Stimulated activated CD4-positive, alpha-beta T cell treated with anti-CD3 and anti-CD28 coated beads, Interleukin-4, amount 100 ng/mL, for 48 hours (primary cell): ENCODE measurements at regions not wholly inside any gene's neighbourhood (a gene's known extent, or its start where the extent isn't known, plus 50 kb on each side); places are given as distances from the start of the nearest gene placed in this dataset.
"Not testable (repeated sequence)": the region's sequence is repeated elsewhere in the genome, so short reads cannot be mapped to it uniquely, and the experiment has no call there.

Experiments used
- DNase-seq, 2 donors: peaks; one replicate each; pipeline ENCODE4 v3.0.0-alpha.2; 2020; ENCODE audit warnings: low read depth in 2 of 2

DNA sequence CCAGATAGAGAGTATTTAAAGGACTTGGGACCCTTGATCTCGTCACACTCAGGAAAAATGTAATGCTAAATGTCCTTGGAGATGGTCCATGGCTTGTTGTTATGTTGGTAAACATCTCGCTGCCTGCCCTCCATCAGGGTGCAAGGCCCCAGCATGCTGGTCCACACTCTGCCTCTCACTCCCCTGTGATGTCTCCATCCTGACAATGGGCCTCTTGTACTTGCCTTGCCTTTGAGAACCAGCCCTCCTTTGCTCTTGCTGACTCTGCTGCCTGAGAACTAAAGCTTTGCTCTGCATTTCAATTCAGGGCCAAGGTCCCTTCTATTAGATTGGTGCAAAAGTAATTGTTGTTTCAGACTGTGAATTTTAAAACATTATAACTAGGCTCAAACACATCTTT, 131.0 kb upstream of the LMNTD1 start:
- no peak for DNase-seq

DNA sequence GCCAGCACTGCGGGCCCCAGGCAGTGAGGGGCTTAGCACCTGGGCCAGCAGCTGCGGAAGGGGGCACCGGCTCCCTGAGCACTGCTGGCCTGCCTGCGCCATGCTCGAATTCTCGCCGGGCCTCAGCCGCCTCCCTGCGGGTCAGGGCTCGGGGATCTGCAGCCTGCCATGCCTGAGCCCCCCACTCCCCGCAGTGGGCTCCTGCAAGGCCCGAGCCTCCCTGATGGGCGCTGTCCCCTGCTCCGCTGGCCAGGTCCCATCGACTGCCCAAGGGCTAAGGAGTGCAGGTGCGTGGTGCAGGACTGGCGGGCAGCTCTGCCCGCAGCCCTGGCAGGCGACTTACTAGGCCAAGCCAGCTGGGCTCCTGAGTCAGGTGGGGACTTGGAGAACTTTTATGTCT, 133.3 kb upstream of the LMNTD1 start:
- no peak for DNase-seq

DNA sequence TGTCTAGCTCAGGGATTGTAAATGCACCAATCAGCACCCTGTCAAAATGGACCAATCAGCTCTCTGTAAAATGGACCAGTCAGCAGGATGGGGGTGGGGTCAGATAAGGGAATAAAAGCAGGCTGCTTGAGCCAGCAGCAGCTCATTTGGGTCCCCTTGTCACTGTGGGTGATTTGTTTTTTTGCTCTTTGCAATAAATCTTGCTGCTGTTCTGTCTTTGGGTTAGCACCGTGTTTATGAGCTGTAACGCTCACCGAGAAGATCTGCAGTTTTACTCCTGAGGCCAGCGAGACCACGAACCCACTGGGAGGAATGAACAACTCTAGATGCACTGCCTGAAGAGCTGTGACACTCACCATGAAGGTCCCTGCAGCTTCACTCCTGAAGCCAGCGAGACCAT, 134.1 kb upstream of the LMNTD1 start:
- no peak for DNase-seq

DNA sequence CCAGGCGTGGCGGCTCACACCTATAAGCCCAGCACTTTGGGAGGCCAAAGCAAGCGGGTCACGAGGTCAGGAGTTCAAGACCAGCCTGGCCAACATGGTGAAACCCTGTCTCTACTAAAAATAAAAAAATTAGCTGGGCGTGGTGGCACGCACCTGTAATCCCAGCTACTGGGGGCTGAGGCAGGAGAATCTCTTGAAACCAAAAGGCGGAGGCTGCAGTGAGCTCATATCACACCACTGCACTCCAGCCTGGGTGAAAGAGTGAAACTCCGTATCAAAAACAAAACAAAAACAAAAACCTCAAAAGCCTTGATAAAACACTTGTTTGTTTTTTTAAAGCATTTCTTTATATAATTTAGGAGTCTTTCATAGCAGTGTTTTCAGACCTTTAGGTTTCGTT, 135.8 kb upstream of the LMNTD1 start:
- DNase-seq: not testable (repeated sequence)

DNA sequence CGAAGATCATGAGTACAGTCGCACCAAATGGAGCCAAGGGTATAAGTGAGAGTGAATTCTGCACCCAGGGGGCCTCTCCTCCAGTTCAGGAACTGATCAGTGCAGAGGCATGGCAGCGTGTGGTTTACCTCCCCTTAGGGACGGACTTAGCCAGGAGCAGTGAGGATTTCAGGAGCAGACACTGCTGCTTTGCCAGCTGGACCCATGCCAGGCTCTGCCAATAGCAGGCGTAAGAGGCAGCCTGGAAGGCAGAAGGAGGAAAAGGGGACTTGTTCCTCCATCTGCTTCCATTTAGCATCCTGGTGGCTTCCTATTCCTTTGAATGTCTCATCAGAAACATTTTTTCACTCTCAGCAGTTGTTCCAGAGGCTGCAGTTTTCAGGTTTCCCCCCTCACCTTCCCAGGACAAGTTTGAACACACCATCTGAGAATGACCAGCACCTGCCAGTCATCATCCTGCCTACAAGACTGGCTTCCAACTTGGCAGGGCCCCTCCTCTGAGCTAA, 137.0 kb upstream of the LMNTD1 start:
- DNase-seq: no peak

DNA sequence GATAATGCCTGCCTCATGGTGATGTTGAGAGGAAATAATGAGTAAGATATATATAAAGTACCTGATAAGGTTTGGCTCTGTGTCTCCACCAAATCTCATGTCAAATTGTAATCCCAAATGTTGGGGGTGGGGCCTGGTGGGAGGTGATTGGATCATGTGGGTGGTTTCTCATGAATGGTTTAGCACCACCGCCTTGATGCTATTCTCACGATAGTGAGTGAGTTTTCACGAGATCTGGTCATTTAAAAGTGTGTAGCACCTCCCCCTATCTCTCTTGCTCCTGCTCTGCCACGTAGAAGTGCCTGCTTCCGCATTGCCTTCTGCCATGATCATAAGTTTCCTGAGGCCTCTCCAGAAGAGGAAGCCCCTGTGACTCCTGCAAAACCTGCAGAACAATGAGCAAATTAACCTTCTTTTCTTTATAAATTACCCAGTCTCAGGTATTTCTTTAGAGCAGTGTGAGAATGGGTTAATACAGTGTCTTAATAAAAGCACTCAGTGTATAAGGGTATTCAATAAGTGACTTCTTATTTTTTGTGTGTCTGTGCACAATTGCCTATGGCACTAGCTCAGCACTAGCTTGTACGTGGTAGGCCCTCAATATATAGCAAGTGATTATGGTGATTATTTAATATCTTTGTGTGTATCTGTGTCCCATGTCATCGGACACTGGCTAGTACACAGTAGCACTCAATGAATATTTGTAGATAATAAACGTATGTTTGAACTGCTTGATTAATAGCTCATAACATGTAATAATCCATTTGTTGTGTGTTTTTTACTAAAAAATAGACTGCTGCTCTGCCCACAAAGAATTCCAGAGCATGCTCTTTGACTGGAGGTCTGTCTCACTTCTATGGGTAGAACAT, 138.1 kb upstream of the LMNTD1 start:
- DNase-seq: no peak

DNA sequence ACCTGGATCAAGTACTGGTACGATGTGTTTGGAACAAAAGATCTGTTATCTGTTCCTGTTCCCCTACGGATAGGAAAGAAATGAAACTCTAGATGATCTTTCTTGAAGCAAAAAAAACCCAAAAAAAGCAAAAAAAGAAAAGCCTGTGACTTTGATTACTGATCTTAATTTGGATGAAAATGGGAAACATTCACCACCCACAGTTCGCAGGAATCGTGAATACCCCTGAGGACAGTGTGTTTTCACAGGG, 138.7 kb upstream of the LMNTD1 start:
- DNase-seq: no peak

DNA sequence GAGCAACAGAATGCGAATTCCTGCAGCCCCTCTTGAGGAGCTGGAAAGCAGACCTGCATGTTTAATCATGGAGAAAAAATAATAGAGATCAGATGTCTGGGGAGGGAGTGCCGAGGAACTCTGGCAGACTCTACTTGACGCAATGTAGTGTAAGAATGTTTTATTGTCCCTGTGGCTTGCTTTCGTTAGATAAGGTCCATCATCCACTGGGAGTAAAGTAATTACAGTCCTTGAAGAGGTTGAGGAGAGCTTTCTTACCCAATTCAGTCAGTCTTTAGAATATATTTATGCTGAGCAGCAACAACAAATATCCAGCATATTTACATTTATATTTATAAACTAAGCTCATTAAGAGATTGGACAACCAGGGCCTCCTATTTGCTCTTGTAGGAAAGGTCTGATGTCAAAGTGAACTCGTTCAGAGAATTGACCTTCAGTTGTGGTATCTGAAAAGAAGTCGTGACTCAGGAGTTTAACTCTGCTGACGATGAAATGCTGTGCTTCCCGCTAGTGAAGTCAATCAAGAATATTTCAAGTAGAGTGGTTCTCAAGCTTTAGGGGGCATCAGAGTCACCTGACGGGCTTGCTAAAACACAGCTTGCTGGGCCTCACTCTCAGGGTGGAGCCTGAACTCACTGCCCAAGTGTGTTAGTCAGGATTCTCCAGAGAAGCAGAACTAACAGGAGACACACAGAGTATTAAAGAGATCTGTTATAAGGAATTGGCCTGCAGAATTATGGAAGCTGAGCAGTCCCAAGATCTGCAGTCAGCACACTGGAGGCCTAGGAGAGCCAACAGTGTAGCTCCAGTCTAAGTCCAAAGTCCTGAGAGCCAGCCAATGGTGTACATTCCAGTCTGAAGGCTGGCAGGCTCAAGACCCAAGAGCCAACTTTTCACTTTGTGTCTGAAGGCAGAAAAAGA, 139.3 kb upstream of the LMNTD1 start:
- DNase-seq: no peak

DNA sequence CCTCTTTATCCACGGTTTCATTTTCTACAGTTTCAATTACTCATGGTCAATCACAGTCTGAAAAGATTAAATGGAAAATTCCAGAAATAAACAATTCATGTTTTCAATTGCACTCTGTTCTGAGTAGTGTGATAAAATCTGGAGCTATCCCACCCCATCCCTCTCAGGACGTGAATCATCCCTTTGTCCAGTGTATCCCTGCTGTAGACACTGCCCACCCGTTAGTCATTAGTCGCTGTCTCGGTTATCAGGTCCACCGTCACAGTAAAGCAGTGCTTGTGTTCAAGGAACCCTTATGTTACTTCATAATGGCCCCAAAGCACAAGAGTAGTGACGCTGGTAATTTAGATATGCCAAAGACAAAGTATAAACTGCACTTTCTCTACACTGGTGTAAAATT, 141.0 kb upstream of the LMNTD1 start:
- DNase-seq: no peak

DNA sequence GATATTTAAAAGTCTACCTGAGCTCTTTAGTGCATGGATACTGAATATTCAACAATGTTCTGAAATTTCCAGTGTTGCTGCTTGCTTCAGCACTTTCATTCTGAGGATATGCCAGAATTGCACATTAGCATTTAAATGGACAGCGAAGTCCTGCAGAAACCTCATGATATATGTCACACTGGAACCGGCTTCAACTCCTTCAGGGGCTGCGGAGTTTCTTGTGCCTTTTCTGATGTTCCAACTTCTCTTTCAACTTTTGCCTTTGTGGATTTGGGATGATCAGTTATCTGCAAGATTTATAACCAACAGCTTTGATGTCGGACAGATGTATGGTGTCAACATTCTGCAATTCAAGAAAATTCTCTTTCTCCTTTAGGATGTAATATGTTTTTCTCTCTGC, 142.5 kb upstream of the LMNTD1 start:
- no peak for DNase-seq

DNA sequence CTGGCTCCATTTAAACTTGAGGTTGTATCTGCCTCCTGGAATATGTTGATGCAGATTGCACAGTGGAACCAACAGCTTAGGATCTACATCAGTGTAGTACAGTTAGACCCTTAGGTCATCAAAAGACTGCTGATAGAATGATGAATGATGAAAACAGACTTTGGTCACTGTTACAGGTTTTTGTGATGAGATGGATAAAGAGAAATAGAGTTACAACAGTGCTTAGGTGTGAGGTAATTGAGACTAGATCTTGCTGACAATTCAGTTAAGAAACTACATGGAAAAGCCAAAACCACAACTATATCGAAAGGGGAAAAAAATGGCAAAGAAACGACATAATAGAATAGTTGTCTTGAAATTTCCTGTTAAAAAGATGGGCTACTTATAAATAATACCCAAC, 145.7 kb upstream of the LMNTD1 start:
- DNase-seq: no peak

DNA sequence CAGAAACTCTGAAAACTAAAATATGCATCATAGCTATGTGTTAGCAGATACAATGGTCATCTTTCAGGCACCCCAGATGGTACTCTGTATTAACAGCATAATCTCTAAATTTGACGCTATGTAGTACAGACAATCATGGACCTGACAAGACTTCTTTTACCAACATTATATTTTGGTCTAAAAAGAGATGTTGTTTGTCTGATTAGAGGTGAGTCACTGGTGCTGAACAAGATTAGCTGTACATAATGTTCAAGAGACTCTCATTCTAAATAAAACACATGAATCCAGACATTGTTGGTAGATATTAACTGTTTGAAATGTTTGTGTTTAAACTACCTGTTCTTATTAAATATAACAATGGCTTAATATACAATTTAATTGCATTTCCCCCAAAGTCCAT, 146.4 kb upstream of the LMNTD1 start:
- no peak for DNase-seq

DNA sequence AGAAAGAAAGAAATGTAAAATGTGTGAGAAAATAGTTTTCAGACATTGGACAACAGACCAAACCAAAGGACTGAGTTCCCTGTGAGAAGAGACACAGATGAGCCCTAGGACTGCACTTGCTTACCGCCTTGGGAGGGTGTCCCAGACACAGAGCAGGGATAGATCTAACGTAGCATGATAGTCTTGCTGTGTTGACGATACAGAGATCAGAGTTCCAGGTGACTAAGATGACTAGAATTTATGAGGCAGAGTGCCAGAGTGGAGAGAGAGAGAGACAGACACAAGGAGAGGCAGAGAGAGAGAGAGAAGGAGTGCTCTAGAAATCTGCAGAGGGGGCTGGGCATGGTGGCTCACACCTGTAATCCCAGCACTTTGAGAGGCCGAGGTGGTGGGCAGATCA, 148.2 kb upstream of the LMNTD1 start:
- no peak for DNase-seq

DNA sequence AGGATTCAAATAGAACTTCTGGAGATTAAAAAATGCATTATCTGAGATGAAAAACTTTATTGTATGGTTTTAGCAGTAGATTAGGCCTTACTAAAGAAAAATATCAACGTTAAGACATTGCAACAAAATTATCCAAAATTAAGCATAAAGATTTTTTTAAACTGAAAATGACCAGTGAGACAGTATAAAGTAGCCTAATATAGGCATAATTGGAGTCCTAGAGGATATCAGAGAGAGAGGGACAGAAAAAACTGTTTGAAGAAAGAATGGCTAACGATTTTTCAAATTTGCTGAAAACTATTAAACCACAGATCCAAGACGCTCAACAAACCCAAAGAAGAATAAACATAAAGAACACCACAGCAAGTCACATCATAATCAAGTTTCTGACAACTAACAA, 149.5 kb upstream of the LMNTD1 start:
- no peak for DNase-seq

DNA sequence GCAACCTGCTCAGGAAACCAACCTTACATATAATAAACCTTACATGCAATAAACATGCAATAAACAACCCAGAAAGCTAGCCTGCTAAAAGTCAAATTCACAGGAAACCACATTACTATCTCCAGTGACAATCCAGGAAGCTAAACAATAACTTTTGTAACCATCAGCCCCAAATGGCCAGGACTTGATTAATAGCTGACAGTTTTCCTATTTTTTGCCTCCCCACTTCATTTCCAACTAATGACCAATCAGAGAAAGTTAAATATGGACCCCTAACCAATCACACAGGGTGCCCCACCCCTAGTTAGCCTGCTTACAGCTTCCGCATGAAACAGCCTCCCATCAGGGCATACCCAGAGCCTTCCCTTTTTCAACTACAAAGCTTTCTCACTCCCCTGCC, 152.2 kb upstream of the LMNTD1 start:
- DNase-seq: no peak

DNA sequence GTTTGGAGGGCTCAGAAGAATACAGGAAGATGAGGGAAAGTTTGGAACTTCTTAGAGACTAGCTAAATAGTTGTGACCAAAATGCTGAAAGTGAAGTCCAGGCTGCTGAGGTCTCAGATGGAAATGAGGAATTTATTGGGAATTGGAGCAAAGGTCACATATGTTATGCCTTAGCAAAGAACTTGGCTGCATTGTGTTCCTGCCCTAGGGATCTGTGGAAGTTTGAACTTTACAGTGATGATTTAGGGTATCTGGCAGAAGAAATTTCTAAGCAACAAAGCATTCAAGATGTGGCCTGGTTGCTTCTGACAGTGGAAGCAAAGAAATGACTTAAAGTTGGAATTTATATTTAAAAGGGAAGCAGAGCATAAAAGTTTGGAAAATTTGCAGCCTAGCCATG, 153.6 kb upstream of the LMNTD1 start:
- DNase-seq: not testable (repeated sequence)

DNA sequence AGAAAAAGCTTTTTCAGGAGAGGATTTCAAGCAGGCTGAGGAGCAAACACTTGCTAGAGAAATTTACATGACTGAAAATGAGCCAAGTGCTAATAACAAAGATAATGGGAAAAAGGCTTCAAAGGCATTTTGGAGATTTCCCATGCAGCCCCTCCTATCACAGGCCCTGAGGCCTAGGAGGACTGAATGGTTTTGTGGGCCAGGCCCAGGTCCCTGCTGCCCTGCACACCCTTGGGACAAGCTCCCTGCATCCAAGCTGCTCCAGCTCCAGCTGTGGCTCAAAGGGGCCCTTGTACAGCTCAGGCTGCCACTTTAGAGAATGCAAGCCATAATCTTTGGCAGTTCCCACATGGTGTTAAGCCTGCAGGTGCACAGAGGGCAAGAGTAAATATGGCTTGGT, 154.0 kb upstream of the LMNTD1 start:
- no peak for DNase-seq

DNA sequence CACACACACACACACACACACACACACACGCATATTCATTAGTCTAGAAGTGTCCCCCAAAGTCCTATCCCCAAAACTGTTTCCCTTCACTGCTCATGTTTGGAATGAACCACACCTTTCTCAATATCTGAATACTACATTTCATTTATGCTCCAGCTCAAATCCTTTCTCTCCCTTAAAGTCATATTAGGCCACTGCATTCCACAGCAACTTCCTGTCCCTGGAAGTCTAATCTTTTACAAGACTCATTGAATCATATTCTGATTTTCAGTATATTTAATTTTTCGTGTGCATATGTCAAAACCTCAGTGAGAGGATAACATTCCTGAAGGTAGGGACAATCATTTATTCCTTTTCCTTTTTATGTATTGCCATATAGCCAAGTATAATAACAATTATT, 155.6 kb upstream of the LMNTD1 start:
- no peak for DNase-seq

DNA sequence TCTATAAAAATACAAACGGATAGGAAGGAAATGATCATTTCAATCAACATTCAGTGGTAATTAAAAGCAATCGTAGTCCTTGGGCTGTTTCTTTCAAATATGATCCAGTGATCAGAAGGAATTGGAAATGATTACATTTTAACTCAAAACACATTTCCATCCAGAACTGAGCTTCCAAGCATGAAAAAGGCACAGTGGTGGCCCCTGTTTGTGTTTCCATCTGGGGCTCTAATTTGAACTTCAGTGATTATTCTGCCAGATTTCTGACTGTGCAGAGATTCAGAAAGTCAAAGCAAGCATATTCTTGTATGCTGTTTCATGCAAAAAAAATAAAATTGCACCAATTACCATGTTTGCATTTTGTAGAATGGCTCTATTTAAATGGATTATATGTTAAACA, 157.0 kb upstream of the LMNTD1 start:
- DNase-seq: no peak

DNA sequence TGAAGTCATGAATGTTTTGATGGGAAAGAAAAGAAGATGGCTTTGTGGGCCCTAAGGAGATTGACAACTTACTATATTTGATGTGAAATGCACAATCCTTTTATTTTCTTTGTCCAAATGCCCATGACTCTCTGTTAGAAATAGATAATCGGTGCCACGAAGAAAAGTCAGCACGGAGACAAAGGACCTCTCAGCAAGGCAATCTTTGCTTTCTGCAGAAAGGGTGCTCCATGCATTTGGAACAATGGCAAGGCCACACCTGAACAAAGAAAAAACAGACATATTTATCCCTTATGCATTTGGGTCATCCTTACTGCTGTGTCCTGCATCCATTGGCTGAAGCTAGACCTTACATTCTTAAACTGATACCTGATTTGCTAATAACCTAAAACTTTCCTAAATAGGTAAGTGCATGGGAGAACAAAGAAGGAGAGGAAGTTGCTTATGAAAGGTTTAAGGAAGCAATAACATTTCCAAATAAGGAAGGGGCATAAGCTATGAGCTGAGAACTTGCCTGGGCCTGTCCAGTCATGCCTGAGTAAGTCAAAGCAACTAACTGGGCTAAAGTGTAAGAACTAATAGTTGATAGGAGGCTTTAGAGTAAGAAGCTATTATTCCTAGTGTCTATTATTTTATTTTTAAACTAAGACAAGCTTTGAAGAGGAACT, 158.0 kb upstream of the LMNTD1 start:
- DNase-seq: not testable (repeated sequence)

DNA sequence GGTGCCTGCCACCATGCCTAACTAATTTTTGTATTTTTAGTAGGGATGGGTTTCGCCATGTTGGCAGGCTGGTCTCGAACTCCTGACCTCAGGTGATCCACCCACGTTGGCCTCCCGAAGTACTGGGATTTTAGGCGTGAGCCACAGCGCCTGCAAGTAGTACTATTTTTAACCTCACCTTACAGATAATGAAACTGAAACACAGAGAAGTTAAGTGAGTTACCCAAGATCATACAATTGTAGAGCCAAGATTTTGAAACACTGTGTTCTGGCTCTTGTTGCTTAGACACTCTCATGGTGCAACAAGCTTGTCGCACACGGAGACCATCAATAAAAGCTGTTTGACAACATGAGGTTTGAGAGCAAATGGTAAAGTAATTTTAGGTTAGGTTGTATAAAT, 159.1 kb upstream of the LMNTD1 start:
- DNase-seq: no peak

DNA sequence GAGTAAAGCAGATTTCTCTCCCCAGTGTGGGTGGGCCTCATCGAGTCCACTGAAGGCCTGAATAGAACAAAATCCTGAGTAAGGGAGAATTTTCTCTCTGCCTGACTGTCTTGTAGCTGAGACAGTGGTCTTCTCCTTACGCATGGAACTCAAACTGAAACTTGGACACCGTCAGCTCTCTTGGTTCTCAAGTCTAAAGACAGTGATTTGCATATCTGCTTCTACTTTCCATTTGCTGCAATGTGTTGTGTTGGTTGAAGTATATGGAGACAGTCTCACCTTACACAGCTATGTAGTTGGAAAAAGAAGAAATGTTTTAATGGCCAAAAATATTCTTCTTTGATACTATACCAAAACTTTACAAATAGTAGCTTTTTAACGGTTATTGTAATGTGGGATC, 160.2 kb upstream of the LMNTD1 start:
- DNase-seq: no peak
